Pulmonary artery endothelial cell (primary cell): ENCODE measurements at regions not wholly inside any gene's neighbourhood (a gene's known extent, or its start where the extent isn't known, plus 50 kb on each side); places are given as distances from the start of the nearest gene placed in this dataset.
"Not testable (repeated sequence)": the region's sequence is repeated elsewhere in the genome, so short reads cannot be mapped to it uniquely, and the experiment has no call there.

ENCODE experiments used
- DNase-seq: peaks from one replicate; pipeline ENCODE4 v3.0.0-alpha.2; 2011; ENCODE audit warnings: low read depth, low spot score

GRCh38 chr6:98014442-98015201 lies 731.6 kb upstream of the MMS22L start:
- DNase-seq: no peak

GRCh38 chr6:98016565-98016964 lies 733.5 kb upstream of the MMS22L start:
- DNase-seq: no peak

GRCh38 chr6:98020222-98020621 lies 737.2 kb upstream of the MMS22L start:
- DNase-seq: no peak

- DNase-seq: no peak
These were observed 741.3 kb upstream of the MMS22L start for GRCh38 chr6:98024359-98024758.

GRCh38 chr6:98027898-98028297 lies 744.9 kb upstream of the MMS22L start:
- DNase-seq: no peak

GRCh38 chr6:98033617-98034016 lies 750.6 kb upstream of the MMS22L start:
- DNase-seq: no peak

DNA sequence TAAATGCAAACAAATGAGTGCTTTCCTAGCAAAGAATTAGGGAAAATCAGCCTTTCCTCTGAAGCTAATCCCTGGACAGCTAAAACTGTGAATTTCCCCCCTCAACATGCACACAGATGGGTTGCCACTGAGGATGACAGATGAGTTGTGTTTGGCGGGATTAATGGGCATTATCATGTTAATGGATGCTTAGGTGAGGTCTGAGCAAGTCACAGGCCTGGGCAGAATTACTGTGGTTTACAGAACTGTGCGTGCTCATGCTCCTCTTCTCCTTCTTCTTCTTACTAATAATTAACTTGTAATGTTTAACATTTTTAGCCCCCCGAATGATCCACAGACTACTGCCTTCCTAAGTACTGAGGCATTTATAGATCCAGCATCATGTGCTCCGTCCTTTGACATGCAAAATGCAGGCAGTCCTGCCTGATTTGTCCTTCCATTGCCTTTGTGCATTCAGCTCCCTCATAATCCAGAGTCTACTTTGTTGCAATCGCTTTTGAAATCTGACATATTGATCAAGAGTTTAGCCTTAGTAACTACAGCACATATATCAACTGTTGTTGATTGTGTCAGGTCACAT lies 753.4 kb upstream of the MMS22L start:
- no peak for DNase-seq

DNA sequence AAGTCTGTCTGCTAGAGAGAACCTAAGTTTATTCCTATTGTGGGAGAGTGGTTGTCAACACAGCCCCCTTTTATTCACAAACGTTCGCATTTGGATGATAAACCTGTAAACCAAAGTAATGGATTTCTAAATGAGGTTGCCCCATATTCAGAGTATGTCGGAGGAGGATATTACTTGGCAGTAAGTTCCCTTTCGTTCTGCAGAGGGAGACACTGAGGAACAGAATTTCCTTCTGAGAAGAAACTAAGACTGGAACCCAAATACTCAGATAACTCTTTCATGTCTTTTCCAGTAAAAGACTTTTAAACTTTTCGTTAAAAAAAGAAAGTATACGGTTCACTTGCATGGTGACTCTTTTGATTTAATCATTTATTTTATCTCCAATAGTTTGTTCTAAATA lies 754.6 kb upstream of the MMS22L start:
- DNase-seq: no peak

DNA sequence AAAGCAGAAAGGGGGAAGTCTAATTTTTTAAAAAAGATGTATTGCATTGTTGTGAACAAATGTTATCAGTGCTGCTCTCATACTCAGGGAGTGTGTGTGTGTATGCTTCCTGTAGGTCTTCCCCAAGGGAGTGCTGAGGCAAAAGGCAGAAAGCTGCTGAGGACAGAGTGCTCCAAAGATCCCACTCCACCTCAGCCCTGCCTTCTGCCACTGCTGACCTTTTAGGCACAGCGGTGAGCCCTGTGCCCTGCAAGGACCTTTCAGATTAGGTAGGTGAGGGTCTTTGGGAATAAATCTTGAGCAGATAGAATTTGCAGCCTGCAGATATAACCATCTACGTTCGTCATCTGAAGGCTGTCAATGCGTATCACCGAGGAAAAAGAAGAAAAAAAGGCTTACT lies 756.4 kb upstream of the MMS22L start:
- DNase-seq: no peak

GRCh38 chr6:98039904-98040607 lies 757.0 kb upstream of the MMS22L start:
- no peak for DNase-seq

DNA sequence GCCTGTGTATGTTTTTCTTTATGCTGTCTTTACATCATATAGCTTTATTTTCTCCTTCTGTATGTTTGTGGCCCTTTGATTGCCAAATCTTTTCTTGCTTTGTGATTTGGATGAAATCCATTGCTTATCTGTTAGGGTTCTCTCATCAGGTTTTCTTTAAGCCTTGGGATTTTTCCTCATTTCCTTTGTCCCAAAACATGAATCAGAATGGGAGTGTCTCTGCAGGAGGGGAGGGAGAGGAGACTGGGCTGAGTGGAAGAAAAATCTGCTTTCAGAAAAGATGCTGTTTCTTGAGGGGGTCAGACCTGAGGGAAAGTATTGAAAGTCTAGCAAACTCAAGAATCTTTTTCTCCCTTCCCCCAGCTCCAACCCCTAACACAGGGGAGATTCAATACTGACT lies 758.0 kb upstream of the MMS22L start:
- DNase-seq: no peak

- DNase-seq: no peak
These were observed 758.9 kb upstream of the MMS22L start for GRCh38 chr6:98041921-98042320.

GRCh38 chr6:98044151-98044561 lies 761.1 kb upstream of the MMS22L start:
- DNase-seq: no peak

- DNase-seq: no peak
These were observed 761.9 kb upstream of the MMS22L start for GRCh38 chr6:98044791-98045470.

GRCh38 chr6:98047164-98047563 lies 764.1 kb upstream of the MMS22L start:
- DNase-seq: no peak

GRCh38 chr6:98047871-98048270 lies 764.9 kb upstream of the MMS22L start:
- no peak for DNase-seq

DNA sequence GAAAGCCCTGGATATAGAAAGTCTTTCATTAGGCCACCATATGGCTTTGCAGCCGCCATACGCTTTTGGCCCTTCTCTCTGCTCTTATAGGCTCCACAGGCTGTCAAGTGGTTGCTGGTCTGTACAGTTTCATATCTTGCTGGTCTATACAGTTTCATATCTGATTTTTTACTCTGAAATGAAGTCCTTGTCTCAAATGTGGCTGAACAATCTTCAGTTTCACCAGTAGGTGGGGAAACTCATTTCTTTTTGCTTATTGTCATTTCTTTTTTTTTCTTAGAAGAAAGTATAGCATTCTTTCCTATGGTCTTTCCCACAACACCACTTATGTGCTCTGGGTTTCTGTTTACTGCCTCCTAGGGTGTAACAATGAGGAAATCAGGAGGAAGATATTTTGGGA lies 771.4 kb upstream of the MMS22L start:
- DNase-seq: no peak

DNA sequence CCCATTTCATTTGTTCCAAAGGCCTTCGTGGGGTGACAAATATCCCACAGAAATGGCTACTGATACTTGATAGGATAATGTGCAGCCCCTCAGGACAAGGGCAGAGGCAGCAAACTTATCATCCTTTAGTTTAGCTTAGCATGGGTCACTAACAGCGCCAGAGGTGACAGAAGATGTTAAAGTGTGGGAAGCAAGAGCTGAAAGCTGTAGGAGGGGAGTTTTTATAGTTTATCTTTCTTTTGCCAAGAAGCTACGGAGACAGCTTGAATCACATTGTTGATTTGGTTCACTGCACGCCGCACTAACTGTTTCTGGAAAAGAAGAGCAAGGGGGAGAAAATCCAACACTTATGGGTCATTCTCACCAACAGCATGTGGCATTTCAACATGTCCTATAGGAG lies 773.9 kb upstream of the MMS22L start:
- DNase-seq: no peak

DNA sequence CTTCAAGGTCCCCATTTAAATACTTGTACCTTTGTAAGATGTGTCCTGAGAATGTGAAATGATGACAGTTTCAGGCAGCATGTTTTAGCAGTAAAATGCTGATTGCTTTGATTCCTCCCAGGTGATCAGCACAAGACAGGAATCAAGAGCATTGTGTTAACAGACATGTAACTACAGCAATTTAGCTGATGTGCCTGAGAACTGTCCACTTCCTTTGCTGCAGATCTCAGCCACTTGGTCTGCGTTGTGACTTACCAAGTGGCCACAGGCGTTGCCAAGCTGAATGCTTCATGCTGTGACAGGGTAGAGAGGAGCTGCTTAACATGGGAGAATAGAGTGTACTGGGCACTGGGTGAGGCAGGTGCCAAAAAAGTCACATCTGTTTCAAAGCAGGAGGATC lies 767.0 kb upstream of the POU3F2 start:
- DNase-seq: no peak

- not testable (repeated sequence) for DNase-seq
These were observed 745.8 kb upstream of the POU3F2 start for GRCh38 chr6:98088537-98088936.

DNA sequence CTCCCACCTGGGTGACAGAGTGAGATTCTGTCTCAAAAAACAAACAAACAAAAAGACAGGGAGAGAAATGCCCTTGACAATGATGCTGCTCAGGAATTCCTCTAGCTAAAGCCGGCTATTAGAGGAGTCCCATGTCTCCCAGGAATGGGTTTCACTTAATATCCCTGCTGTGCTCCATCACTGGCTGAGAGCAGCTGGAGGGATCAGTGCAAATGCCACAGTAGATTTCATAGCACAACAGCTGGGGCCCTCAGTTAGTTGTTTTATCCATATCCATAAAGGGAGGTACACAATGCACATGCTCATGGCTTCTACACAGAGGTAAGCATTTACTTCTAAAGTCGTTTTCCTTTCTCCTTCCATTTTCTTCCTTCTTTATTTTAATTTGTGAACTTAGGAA lies 742.0 kb upstream of the POU3F2 start:
- DNase-seq: no peak

- DNase-seq: no peak
These were observed 739.7 kb upstream of the POU3F2 start for GRCh38 chr6:98094696-98095095.
